ENCODE measurements at regions not wholly inside any gene's neighbourhood (a gene's known extent, or its start where the extent isn't known, plus 50 kb on each side); places are given as distances from the start of the nearest gene placed in this dataset.

- no peaks in the 10 kb centered on the region for H3K9me3 ChIP-seq
- H3K4me3 ChIP-seq, result no peak overlapping the region
- H3K4me1 ChIP-seq, result no peaks in the 10 kb centered on the region
- in situ Hi-C loops (cut with MboI; ENCODE audit: low sequenced_read_pairs), result no loop called here
- H3K36me3 ChIP-seq (replicated peaks), result no peaks in the 10 kb centered on the region
- DNase-seq (ENCODE audit: low spot score in 2 of 2), result no peak
- no peaks in the 10 kb centered on the region for H3K27me3 ChIP-seq (ENCODE audit: low read depth)
Measured at GRCh38 chr3:25872200-25872877, 82.4 kb downstream of the OXSM start.

- Histone ChIP-seq H3K4me3 (no peak overlapping the region), H3K36me3 (replicated peaks) (no peaks in the 10 kb centered on the region), H3K4me1 (peaks cover 11% of the 10 kb centered on the region), H3K27me3 (ENCODE audit: low read depth) (no peaks in the 10 kb centered on the region), H3K9me3 (no peaks in the 10 kb centered on the region)
- in situ Hi-C loops (cut with MboI; ENCODE audit: low sequenced_read_pairs), result loop anchor here (25.0 kb wide), 1 partner anchor 221 kb away; the partner anchor contains the start of gene TOP2B
- DNase-seq (ENCODE audit: low spot score in 2 of 2), result no peak
Measured at GRCh38 chr3:25883492-25883891, 93.6 kb downstream of the OXSM start.

- Histone ChIP-seq H3K9me3 (no peaks in the 10 kb centered on the region), H3K27me3 (ENCODE audit: low read depth) (no peaks in the 10 kb centered on the region), H3K4me1 (peaks cover 16% of the 10 kb centered on the region), H3K36me3 (replicated peaks) (no peaks in the 10 kb centered on the region), H3K4me3 (no peak overlapping the region)
- in situ Hi-C loops (cut with MboI; ENCODE audit: low sequenced_read_pairs), result loop anchor here (25.0 kb wide), 1 partner anchor 223 kb away; the partner anchor contains the start of gene TOP2B
- DNase-seq (ENCODE audit: low spot score in 2 of 2), result peak; percentile 45 to 55
Measured at GRCh38 chr3:25884981-25885380, 95.1 kb downstream of the OXSM start.

- in situ Hi-C loops (cut with MboI; ENCODE audit: low sequenced_read_pairs), result loop anchor here (25.0 kb wide), 1 partner anchor 223 kb away; the partner anchor contains the start of gene TOP2B
- peaks cover 16% of the 10 kb centered on the region for H3K4me1 ChIP-seq
Measured at GRCh38 chr3:25885544-25885943, 95.7 kb downstream of the OXSM start.

GRCh38 chr3:25887907-25888306, 98.0 kb downstream of the OXSM start:
- Histone ChIP-seq H3K4me1 (peaks cover 16% of the 10 kb centered on the region), H3K36me3 (replicated peaks) (no peaks in the 10 kb centered on the region), H3K9me3 (no peaks in the 10 kb centered on the region), H3K27me3 (ENCODE audit: low read depth) (no peaks in the 10 kb centered on the region), H3K4me3 (no peak overlapping the region)
- in situ Hi-C loops (cut with MboI; ENCODE audit: low sequenced_read_pairs), result loop anchor here (25.0 kb wide), 1 partner anchor 226 kb away; the partner anchor contains the start of gene TOP2B
- DNase-seq (ENCODE audit: low spot score in 2 of 2), result no peak

More at GRCh38 chr3:25885544-25885943, 95.7 kb downstream of the OXSM start:
- no peaks in the 10 kb centered on the region for H3K36me3 ChIP-seq (replicated peaks)
- no peaks in the 10 kb centered on the region for H3K9me3 ChIP-seq
- H3K27me3 ChIP-seq (ENCODE audit: low read depth), result no peaks in the 10 kb centered on the region
- peak in 1 of 2 experiments; percentile 21 for DNase-seq (ENCODE audit: low spot score in 2 of 2)
- H3K4me3 ChIP-seq, result no peak overlapping the region

GRCh38 chr3:25888892-25889524, 99.1 kb downstream of the OXSM start:
- Histone ChIP-seq H3K4me3 (no peak overlapping the region), H3K9me3 (no peaks in the 10 kb centered on the region)
- in situ Hi-C loops (cut with MboI; ENCODE audit: low sequenced_read_pairs), result loop anchor here (25.0 kb wide), 1 partner anchor 227 kb away; the partner anchor contains the start of gene TOP2B

GRCh38 chr3:25889525-25889917, 99.6 kb downstream of the OXSM start:
- peaks cover 16% of the 10 kb centered on the region for H3K4me1 ChIP-seq
- in situ Hi-C loops (cut with MboI; ENCODE audit: low sequenced_read_pairs), result loop anchor here (25.0 kb wide), 1 partner anchor 227 kb away; the partner anchor contains the start of gene TOP2B

More at GRCh38 chr3:25888892-25889524, 99.1 kb downstream of the OXSM start:
- no peak for DNase-seq (ENCODE audit: low spot score in 2 of 2)
- Histone ChIP-seq H3K4me1 (peaks cover 16% of the 10 kb centered on the region), H3K36me3 (replicated peaks) (no peaks in the 10 kb centered on the region), H3K27me3 (ENCODE audit: low read depth) (no peaks in the 10 kb centered on the region)

GRCh38 chr3:25894101-25894500, 104.2 kb downstream of the OXSM start:
- H3K27me3 ChIP-seq (ENCODE audit: low read depth), result no peaks in the 10 kb centered on the region
- H3K4me1 ChIP-seq, result peaks cover 3% of the 10 kb centered on the region
- no peaks in the 10 kb centered on the region for H3K9me3 ChIP-seq
- no peak for DNase-seq (ENCODE audit: low spot score in 2 of 2)
- no peaks in the 10 kb centered on the region for H3K36me3 ChIP-seq (replicated peaks)
- H3K4me3 ChIP-seq, result no peak overlapping the region
- in situ Hi-C loops (cut with MboI; ENCODE audit: low sequenced_read_pairs), result loop anchor here (25.0 kb wide), 1 partner anchor 232 kb away; the partner anchor contains the start of gene TOP2B

More at GRCh38 chr3:25889525-25889917, 99.6 kb downstream of the OXSM start:
- Histone ChIP-seq H3K4me3 (no peak overlapping the region), H3K27me3 (ENCODE audit: low read depth) (no peaks in the 10 kb centered on the region), H3K9me3 (no peaks in the 10 kb centered on the region), H3K36me3 (replicated peaks) (no peaks in the 10 kb centered on the region)
- no peak for DNase-seq (ENCODE audit: low spot score in 2 of 2)

GRCh38 chr3:25895031-25895430, 105.1 kb downstream of the OXSM start:
- in situ Hi-C loops (cut with MboI; ENCODE audit: low sequenced_read_pairs), result loop anchor here (25.0 kb wide), 1 partner anchor 233 kb away; the partner anchor contains the start of gene TOP2B
- no peaks in the 10 kb centered on the region for H3K9me3 ChIP-seq
- H3K36me3 ChIP-seq (replicated peaks), result no peaks in the 10 kb centered on the region
- no peaks in the 10 kb centered on the region for H3K4me1 ChIP-seq
- H3K4me3 ChIP-seq, result no peak overlapping the region
- DNase-seq (ENCODE audit: low spot score in 2 of 2), result no peak
- no peaks in the 10 kb centered on the region for H3K27me3 ChIP-seq (ENCODE audit: low read depth)

GRCh38 chr3:25895443-25895842, 105.6 kb downstream of the OXSM start:
- Histone ChIP-seq H3K4me1 (no peaks in the 10 kb centered on the region), H3K36me3 (replicated peaks) (no peaks in the 10 kb centered on the region), H3K4me3 (no peak overlapping the region), H3K9me3 (no peaks in the 10 kb centered on the region), H3K27me3 (ENCODE audit: low read depth) (no peaks in the 10 kb centered on the region)
- in situ Hi-C loops (cut with MboI; ENCODE audit: low sequenced_read_pairs), result loop anchor here (25.0 kb wide), 1 partner anchor 233 kb away; the partner anchor contains the start of gene TOP2B
- no peak for DNase-seq (ENCODE audit: low spot score in 2 of 2)

- H3K9me3 ChIP-seq, result no peaks in the 10 kb centered on the region
- no peak overlapping the region for H3K4me3 ChIP-seq
- H3K36me3 ChIP-seq (replicated peaks), result no peaks in the 10 kb centered on the region
- DNase-seq (ENCODE audit: low spot score in 2 of 2), result peak; percentile 74 to 85
- in situ Hi-C loops (cut with MboI; ENCODE audit: low sequenced_read_pairs), result loop anchor here (25.0 kb wide), 1 partner anchor 235 kb away; the partner anchor contains the start of gene TOP2B
- no peaks in the 10 kb centered on the region for H3K4me1 ChIP-seq
- H3K27me3 ChIP-seq (ENCODE audit: low read depth), result 0 out of 2 replicates have a peak, but pooled peaks cover 2% of the 10 kb centered on the region
Measured at GRCh38 chr3:25897019-25897418, 107.1 kb downstream of the OXSM start.

- DNase-seq (ENCODE audit: low spot score in 2 of 2), result no peak
- in situ Hi-C loops (cut with MboI; ENCODE audit: low sequenced_read_pairs), result loop anchor here (25.0 kb wide), 1 partner anchor 237 kb away; the partner anchor contains the start of gene TOP2B
- no peaks in the 10 kb centered on the region for H3K36me3 ChIP-seq (replicated peaks)
Measured at GRCh38 chr3:25899352-25900101, 109.6 kb downstream of the OXSM start.

GRCh38 chr3:25900161-25900560, 110.3 kb downstream of the OXSM start:
- in situ Hi-C loops (cut with MboI; ENCODE audit: low sequenced_read_pairs), result no loop called here
- no peak for DNase-seq (ENCODE audit: low spot score in 2 of 2)

More at GRCh38 chr3:25899352-25900101, 109.6 kb downstream of the OXSM start:
- Histone ChIP-seq H3K27me3 (ENCODE audit: low read depth) (0 out of 2 replicates have a peak, but pooled peaks cover 3% of the 10 kb centered on the region), H3K9me3 (no peaks in the 10 kb centered on the region), H3K4me1 (no peaks in the 10 kb centered on the region), H3K4me3 (no peak overlapping the region)

More at GRCh38 chr3:25900161-25900560, 110.3 kb downstream of the OXSM start:
- Histone ChIP-seq H3K36me3 (replicated peaks) (no peaks in the 10 kb centered on the region), H3K27me3 (ENCODE audit: low read depth) (0 out of 2 replicates have a peak, but pooled peaks cover 3% of the 10 kb centered on the region), H3K4me1 (no peaks in the 10 kb centered on the region), H3K4me3 (no peak overlapping the region), H3K9me3 (no peaks in the 10 kb centered on the region)

Measured in HAP-1 (cell line).